Mucosa of descending colon (tissue), 3 donors: ENCODE measurements at regions not wholly inside any gene's neighbourhood (a gene's known extent, or its start where the extent isn't known, plus 50 kb on each side); places are given as distances from the start of the nearest gene placed in this dataset.

Experiments
- ATAC-seq: fragments of 200-7000 bp; cut with Tn5 transposase; one replicate; pipeline ENCODE4 v1.9.1; 2020; ENCODE audit warnings: mild to moderate bottlenecking, moderate library complexity
- DNase-seq, 3 donors: peaks; one replicate each; pipeline ENCODE4 v3.0.0-alpha.2; 2020
- H3K36me3 ChIP-seq: fragments of 200-600 bp; one replicate; pipeline ENCODE4 v1.8.0; 2021; ENCODE audit warnings: low read depth, mild to moderate bottlenecking
- H3K4me1 ChIP-seq: fragments of 200-600 bp; one replicate; pipeline ENCODE4 v1.8.0; 2021; ENCODE audit warnings: low read depth, mild to moderate bottlenecking
- H3K4me3 ChIP-seq: fragments of 200-600 bp; one replicate; pipeline ENCODE4 v1.8.0; 2021; ENCODE audit warnings: mild to moderate bottlenecking
- H3K9me3 ChIP-seq: fragments of 200-600 bp; one replicate; pipeline ENCODE4 v1.8.0; 2021; ENCODE audit warnings: mild to moderate bottlenecking
- CTCF ChIP-seq: fragments of 200-600 bp; IDR thresholded peaks from one replicate; pipeline ENCODE4 v1.8.0; 2022; ENCODE audit warnings: antibody characterized with exemption, mild to moderate bottlenecking
- intact Hi-C, 2 donors: fragments of 100-400 bp; cut with DNase I in 1 of 2; cut with micrococcal nuclease in 1 of 2; formaldehyde crosslinking; loops; one replicate each; pipeline versions ENCODE4 v1.11.0 to v1.11.1; 2022; cut with DNase I, micrococcal nuclease
- donor health status: DM: no; HTN: no; CAD: no; lungs with moderate emphysema.
- donor health status: DM: no; HTN: no; CAD: no.
- donor health status: DM: no; HTN: yes; CAD: no.

DNA sequence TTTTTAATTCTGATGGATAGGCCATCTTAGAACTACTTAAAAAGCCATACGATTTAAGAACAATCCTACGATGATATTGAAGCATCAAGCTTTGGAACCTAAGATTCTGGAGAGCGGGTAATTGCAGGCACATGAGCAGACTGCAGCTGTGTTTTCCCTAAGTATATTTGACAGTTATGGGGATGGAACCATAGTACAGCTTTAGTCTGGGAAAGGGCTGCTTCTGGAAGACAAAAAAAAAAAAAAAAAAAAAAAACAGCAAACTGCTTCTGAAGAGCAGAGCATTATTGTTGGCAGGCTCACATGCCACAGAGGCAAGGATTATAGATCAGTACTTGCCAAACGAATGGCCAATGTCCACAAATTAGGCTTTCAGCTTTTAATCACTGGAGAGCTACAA lies 1618.7 kb downstream of the AMY1C start:
- Histone ChIP-seq H3K36me3 (no peaks in the 10 kb centered on the region), H3K4me3 (no peak overlapping the region), H3K4me1 (no peaks in the 10 kb centered on the region), H3K9me3 (no peaks in the 10 kb centered on the region)
- intact Hi-C loops, result no loop called here
- TF ChIP-seq CTCF, result no peak
- DNase-seq (no peak), ATAC-seq (no peak)

GRCh38 chr1:105373681-105374080 lies 1624.0 kb downstream of the AMY1C start:
- Histone ChIP-seq H3K4me1 (no peaks in the 10 kb centered on the region), H3K9me3 (no peaks in the 10 kb centered on the region), H3K4me3 (no peak overlapping the region), H3K36me3 (no peaks in the 10 kb centered on the region)
- no peak for TF ChIP-seq CTCF
- no peak for ATAC-seq
- intact Hi-C loops, result no loop called here
- no peak for DNase-seq

- no peak for DNase-seq
- Histone ChIP-seq H3K4me1 (no peaks in the 10 kb centered on the region), H3K4me3 (no peak overlapping the region), H3K36me3 (no peaks in the 10 kb centered on the region), H3K9me3 (no peaks in the 10 kb centered on the region)
- intact Hi-C loops, result no loop called here
- TF ChIP-seq CTCF, result no peak
- no peak for ATAC-seq
These were observed 1636.8 kb downstream of the AMY1C start for GRCh38 chr1:105386489-105386888.

DNA sequence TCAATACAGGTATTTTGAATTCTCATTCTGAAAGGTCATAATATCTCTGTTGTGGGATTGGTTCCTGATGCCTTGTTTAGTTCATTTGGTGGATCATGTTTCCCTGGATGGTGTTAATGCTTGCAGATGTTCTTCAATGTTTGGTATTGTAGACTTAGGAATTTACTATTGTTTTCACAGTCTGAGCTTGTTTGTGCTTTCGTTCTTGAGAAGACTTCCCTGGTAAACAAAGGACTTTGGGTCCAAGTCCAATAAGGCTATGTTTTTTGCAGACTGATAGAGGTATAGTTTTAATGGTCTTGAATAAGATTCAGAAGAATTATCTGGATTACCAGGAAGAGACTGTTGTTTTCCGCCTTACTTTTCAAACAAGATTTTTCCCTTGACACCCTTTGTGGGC lies 1646.3 kb downstream of the AMY1C start:
- Histone ChIP-seq H3K9me3 (no peaks in the 10 kb centered on the region), H3K4me3 (no peak overlapping the region), H3K4me1 (no peaks in the 10 kb centered on the region), H3K36me3 (no peaks in the 10 kb centered on the region)
- intact Hi-C loops, result no loop called here
- no peak for DNase-seq
- no peak for TF ChIP-seq CTCF
- ATAC-seq, result no peak

DNA sequence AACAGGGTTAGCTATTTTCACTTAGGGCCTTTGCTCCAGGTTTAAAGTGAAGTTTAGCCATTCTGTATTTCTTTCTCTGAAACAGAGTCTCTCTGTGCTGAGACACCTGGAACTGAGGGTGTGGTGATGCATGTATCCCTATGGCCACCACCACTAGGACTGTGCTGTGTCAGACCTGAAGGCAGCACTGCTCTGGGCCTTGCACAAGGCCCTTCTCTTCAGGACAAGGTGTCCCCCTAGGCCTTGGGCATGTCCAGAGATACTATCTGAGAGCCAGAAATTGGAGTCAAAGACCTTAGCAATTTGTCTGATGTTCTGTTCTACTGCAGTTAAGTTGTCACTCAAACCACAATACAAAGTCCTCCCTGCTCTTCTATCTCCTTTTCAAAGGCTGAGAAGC lies 1649.2 kb downstream of the AMY1C start:
- no peak overlapping the region for H3K4me3 ChIP-seq
- ATAC-seq (no peak), DNase-seq (no peak)
- no peaks in the 10 kb centered on the region for H3K9me3 ChIP-seq
- no peaks in the 10 kb centered on the region for H3K4me1 ChIP-seq
- H3K36me3 ChIP-seq, result no peaks in the 10 kb centered on the region
- intact Hi-C loops, result no loop called here
- TF ChIP-seq CTCF, result no peak

DNA sequence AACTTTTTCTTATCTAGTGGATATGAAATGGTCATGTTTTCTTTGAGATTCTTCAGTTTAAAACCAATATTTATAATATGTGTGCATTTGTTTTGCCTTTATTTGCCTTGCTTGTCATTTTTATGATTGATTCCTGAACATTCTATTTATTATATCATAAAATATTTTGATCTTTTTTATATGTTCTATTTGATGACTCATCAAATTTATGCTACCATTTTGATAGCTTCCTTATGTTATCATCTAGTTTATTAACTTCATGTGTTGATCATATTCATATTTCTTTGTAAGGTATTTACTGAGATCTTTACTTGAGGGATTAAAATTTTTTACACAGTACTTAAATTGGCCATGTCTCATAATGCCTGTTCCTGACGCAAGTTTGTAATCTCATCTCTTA lies 1650.0 kb downstream of the AMY1C start:
- Histone ChIP-seq H3K4me3 (no peak overlapping the region), H3K4me1 (no peaks in the 10 kb centered on the region), H3K36me3 (no peaks in the 10 kb centered on the region), H3K9me3 (no peaks in the 10 kb centered on the region)
- no peak for DNase-seq
- intact Hi-C loops, result no loop called here
- no peak for TF ChIP-seq CTCF
- ATAC-seq, result no peak
